ENCODE measurements at regions not wholly inside any gene's neighbourhood (a gene's known extent, or its start where the extent isn't known, plus 50 kb on each side); places are given as distances from the start of the nearest gene placed in this dataset.

- TF ChIP-seq, protein P1, sequence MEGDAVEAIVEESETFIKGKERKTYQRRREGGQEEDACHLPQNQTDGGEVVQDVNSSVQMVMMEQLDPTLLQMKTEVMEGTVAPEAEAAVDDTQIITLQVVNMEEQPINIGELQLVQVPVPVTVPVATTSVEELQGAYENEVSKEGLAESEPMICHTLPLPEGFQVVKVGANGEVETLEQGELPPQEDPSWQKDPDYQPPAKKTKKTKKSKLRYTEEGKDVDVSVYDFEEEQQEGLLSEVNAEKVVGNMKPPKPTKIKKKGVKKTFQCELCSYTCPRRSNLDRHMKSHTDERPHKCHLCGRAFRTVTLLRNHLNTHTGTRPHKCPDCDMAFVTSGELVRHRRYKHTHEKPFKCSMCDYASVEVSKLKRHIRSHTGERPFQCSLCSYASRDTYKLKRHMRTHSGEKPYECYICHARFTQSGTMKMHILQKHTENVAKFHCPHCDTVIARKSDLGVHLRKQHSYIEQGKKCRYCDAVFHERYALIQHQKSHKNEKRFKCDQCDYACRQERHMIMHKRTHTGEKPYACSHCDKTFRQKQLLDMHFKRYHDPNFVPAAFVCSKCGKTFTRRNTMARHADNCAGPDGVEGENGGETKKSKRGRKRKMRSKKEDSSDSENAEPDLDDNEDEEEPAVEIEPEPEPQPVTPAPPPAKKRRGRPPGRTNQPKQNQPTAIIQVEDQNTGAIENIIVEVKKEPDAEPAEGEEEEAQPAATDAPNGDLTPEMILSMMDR (IDR thresholded peaks at IDR 0.05; ENCODE audit: insufficient read depth, low read depth, low read length), result no peak
- no peak for TF ChIP-seq EZH2 (IDR thresholded peaks at IDR 0.05; ENCODE audit: insufficient read depth, low read length)
These were observed 132.6 kb downstream of the PRL start for GRCh38 chr6:22164236-22164635.
